ENCODE measurements at regions not wholly inside any gene's neighbourhood (a gene's known extent, or its start where the extent isn't known, plus 50 kb on each side); places are given as distances from the start of the nearest gene placed in this dataset.
"Not testable (repeated sequence)": the region's sequence is repeated elsewhere in the genome, so short reads cannot be mapped to it uniquely, and the experiment has no call there.

- DNase-seq, result no peak
These were observed 123.8 kb upstream of the JARID2 start for GRCh38 chr6:15121977-15122550.

- DNase-seq, result no peak
These were observed 116.0 kb upstream of the JARID2 start for GRCh38 chr6:15129887-15130286.

- no peak for DNase-seq
These were observed 114.6 kb upstream of the JARID2 start for GRCh38 chr6:15131234-15131633.

- DNase-seq, result no peak
These were observed 114.2 kb upstream of the JARID2 start for GRCh38 chr6:15131651-15132061.

- no peak for DNase-seq
These were observed 113.7 kb upstream of the JARID2 start for GRCh38 chr6:15132167-15132566.

- DNase-seq, result no peak
These were observed 112.8 kb upstream of the JARID2 start for GRCh38 chr6:15132854-15133670.

- DNase-seq, result no peak
These were observed 108.8 kb upstream of the JARID2 start for GRCh38 chr6:15137086-15137485.

- DNase-seq, result no peak
These were observed 102.8 kb upstream of the JARID2 start for GRCh38 chr6:15143086-15143485.

GRCh38 chr6:15143540-15143939, 102.3 kb upstream of the JARID2 start:
- DNase-seq, result no peak

- DNase-seq, result no peak
These were observed 100.0 kb upstream of the JARID2 start for GRCh38 chr6:15145821-15146220.

- no peak for DNase-seq
These were observed 98.0 kb upstream of the JARID2 start for GRCh38 chr6:15147827-15148226.

- no peak for DNase-seq
These were observed 97.4 kb upstream of the JARID2 start for GRCh38 chr6:15148356-15148946.

- DNase-seq, result no peak
These were observed 95.7 kb upstream of the JARID2 start for GRCh38 chr6:15150207-15150606.

GRCh38 chr6:15152700-15153099, 93.2 kb upstream of the JARID2 start:
- no peak for DNase-seq

GRCh38 chr6:15153191-15153590, 92.7 kb upstream of the JARID2 start:
- DNase-seq, result no peak

GRCh38 chr6:15157479-15157878, 88.4 kb upstream of the JARID2 start:
- DNase-seq, result no peak

- no peak for DNase-seq
These were observed 86.8 kb upstream of the JARID2 start for GRCh38 chr6:15158821-15159619.

- DNase-seq, result no peak
These were observed 85.1 kb upstream of the JARID2 start for GRCh38 chr6:15160812-15161211.

GRCh38 chr6:15164855-15165254, 81.0 kb upstream of the JARID2 start:
- not testable (repeated sequence) for DNase-seq

GRCh38 chr6:15166121-15166520, 79.7 kb upstream of the JARID2 start:
- no peak for DNase-seq

GRCh38 chr6:15170126-15170525, 75.7 kb upstream of the JARID2 start:
- no peak for DNase-seq

GRCh38 chr6:15171026-15171425, 74.8 kb upstream of the JARID2 start:
- DNase-seq, result no peak

GRCh38 chr6:15176816-15177370, 69.0 kb upstream of the JARID2 start:
- DNase-seq, result no peak
